Mammary epithelial cell (primary cell): ENCODE measurements at regions not wholly inside any gene's neighbourhood (a gene's known extent, or its start where the extent isn't known, plus 50 kb on each side); places are given as distances from the start of the nearest gene placed in this dataset.

Experiments used
- CTCF ChIP-seq, 2 donors: IDR thresholded peaks in 1 of 2; conservative IDR thresholded peaks in 1 of 2; 2 replicates each; pipeline ENCODE4 v1.5.1; 2011 to 2012; ENCODE audit warnings: inconsistent platforms in 2 of 2, low read length in 2 of 2, mild to moderate bottlenecking in 2 of 2, control low read depth in 1 of 2, low read depth in 1 of 2; ENCODE audit not compliant: insufficient read depth in 1 of 2; ENCODE audit errors: extremely low read depth in 1 of 2
- EZH2 ChIP-seq: IDR thresholded peaks from 2 replicates; pipeline ENCODE4 v1.6.1; 2012; ENCODE audit warnings: low read length, inconsistent platforms, borderline replicate concordance

- TF ChIP-seq CTCF (conservative IDR thresholded peaks at IDR 0.05 in 1 of 2, IDR thresholded peaks at IDR 0.05 in 1 of 2; ENCODE audit: extremely low read depth in 1 of 2, insufficient read depth in 1 of 2, low read depth in 1 of 2, low read length in 2 of 2) (no peak), EZH2 (no peak)
Measured at GRCh38 chr11:121770939-121771595, 318.3 kb upstream of the SORL1-AS1 start.
